GM21423 (cell line): ENCODE measurements at regions not wholly inside any gene's neighbourhood (a gene's known extent, or its start where the extent isn't known, plus 50 kb on each side); places are given as distances from the start of the nearest gene placed in this dataset.

Experiments
- ATAC-seq: cut with Tn5 transposase; IDR thresholded peaks from one replicate; pipeline ENCODE4 v1.9.1; 2021; ENCODE audit warnings: mild to moderate bottlenecking, moderate library complexity; ENCODE audit not compliant: unreplicated experiment

DNA sequence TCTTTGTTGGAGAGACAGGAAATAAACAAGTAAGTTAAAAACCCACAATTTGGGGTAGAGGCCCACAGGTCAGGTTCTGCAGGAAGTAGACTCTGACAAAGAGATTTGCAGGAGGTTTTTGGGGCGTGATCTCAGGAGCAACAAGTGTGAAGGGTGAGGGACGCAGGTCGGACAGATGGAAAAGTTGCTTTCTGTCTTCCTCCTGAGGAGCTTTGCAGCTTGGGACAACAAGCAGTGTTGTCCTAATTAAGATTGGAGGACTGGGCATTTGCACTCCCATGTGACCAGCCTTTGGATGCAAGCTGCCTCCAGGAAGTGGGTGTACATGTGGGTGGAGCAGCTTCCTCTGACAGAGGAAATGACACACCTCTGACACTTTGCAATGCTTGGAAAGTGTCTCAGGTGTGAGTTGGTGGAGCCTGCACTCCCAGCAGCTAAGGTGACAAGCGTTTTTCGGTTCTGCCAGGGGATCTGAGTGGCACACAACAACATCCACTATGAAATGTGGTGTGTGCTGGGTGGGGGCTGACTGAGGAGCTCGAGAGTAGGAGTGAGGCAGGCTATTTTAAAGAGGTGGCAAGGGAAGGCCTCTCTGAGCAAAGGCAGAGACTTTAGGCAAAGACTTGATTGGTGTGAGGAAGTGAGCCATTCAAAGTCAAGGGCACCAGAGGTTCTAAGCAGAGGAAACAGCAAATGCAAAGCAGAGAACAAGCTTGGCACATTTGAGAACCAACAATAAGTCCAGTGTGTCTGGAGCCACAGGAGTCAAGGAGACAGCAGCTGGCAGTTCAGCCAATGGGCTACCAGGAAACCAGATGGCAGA, 339.8 kb upstream of the GATB start:
- ATAC-seq: no peak

DNA sequence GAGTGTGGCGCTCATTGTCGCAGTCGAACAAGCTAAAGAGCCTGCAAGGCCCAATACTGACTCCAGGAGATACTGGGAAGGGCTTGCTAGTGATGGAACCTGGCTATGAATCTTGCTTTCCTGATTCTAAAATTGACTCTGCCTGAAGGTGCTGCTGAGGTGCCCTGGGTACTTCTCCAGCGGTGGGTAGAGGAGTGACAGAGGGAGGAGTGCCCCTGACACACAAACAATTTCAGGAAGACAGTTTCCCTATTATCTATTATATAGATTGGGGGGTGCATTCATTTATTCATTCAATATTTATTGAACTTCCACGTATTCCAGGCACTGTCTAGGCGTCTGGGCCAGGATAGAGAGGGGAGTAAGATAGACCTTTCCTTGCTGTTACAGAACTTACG, 339.2 kb upstream of the GATB start:
- no peak for ATAC-seq

DNA sequence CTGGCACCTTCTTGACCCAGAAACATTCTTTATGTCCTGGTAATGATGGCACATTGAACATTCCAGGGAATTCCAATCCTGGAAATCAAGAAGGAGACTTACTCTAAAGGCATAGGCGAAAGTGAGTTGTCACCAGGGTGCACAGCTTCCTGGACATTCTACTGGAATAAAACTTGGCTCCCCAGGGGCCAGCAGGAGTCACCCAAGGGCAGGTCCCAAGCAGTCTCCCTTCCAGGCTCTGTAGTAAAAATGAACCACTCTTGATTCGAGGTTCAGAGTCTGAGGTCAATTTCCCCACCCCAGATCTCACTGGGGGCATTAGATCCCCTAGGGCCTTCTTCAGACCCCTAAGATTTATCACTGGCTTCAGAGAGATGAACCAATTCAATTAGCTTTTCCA, 338.7 kb upstream of the GATB start:
- no peak for ATAC-seq

DNA sequence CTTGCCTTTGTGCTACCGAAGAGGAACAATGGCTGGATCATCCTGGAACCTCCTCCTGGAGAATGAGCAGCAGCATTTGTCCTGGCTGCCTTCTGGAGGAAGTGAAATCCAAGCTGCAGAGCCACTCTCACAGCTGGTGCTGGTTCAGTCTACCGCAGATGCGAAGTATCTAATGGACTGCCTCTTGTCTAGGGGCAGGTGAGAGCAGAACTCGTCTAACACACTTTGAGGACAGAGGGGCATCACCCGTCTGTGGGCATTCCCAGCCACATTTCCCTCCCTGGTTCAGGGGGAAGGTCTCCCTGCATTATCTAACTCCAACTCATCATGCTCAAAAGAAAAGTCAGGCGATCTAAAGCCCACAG, 338.2 kb upstream of the GATB start:
- ATAC-seq: no peak

- no peak for ATAC-seq
Observed at GRCh38 chr4:152098365-152099060, 337.7 kb upstream of the GATB start.

DNA sequence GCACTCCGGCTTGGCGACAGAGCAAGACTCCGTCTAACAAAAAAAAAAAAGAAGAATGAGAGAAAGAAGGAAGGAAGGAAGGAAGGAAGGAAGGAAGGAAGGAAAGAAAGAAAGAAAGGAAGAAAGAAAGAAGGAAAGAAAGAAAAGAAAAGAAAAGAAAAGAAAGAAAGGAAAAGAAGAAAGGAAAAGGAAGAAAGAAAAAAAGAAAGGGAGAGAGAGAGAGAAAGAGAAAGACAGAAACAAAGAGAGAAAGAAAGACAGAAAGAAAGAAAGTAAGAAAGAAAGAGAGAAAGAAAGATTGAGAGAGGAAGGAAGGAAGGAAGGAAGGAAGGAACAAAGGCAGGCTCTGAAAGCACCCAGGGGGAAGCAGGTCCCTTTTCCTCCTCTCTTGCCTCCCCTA, 336.6 kb upstream of the GATB start:
- no peak for ATAC-seq

DNA sequence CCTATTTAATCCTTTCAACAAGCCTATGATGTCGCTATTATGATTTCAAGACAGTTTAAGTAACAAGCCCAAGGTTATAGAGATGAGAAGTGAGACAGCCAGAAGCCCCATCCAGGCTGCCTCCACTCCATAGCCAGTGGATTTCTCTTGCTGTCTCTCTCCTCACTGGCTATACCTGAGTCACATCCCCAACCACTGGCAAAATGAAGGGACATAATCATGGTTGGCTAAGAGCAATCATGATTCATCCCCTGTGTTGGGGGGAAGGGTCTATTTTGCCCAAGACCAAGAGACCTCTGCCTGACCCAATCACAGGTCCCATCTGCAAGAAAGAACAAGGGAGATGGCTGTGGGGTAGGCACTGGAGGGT, 334.9 kb upstream of the GATB start:
- no peak for ATAC-seq

DNA sequence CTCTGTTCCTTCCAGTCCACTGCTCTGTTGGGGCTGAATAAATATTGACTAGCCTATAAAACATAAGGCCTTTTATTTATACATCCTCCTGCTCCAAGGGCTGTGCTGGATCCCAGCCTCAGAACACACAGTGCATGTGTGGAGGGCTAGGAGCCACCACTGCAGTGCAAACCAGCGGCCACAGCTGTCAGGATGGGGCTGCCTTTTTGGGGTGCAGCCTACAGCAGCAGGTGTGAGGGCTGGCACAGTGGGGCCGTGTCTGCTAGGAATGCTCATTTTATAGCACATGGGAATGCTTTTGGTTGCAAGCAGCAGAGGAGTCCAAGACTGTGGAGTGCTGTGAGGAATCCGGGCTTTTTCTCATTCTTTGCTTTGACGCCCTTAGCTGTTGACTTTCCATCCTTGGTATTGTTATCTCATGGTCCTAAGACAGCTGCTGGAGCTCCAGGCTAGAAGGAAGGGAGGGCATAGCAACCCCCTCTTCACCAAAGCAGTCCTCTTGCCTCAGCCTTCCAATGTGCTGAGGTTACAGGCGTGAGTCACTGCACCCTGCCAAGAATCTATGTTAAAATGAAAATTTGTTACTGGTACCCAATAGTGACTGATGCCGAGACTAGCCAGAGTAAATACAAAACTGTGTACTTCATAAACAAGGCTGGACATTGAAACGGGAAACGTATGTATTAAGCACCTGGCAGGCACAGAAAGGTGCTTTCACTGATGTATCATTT, 334.3 kb upstream of the GATB start:
- no peak for ATAC-seq

DNA sequence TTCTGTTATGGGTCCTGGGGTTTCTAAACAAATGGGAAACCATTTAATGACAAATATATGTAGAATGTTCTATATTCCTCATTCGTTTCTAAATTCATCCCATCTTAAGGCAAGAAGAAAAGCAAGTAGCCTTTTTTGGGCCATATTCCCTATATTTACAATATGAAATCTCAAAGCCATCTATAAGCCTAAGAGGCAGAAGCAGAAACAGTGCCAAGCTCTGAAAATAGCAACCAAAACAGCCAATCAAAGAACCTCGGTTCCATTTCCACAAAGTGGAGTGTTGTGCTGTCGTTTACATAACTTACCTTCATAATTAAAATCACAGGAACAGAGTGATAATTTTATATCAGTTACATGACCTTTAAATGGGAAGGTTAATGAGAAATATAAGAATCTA, 330.6 kb upstream of the GATB start:
- ATAC-seq: no peak

DNA sequence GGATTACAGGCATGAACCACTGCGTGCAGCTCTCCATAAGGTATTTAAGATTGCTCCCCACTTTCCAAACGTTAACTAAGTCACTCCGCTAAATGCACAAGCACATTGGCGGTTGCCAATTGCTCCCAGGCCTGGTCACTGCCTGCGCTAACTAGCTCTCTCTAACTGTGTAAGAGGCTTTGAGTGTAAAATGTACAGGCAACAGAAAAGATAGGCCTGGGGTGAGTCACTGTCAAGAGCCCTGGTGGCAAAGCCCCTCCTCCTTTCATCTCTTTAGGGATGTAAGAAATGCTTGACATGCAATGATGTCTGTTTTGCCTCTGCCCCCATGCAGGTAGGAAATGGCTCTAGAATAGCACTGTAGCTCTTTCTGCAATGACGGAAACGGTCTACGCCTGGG, 329.7 kb upstream of the GATB start:
- no peak for ATAC-seq

DNA sequence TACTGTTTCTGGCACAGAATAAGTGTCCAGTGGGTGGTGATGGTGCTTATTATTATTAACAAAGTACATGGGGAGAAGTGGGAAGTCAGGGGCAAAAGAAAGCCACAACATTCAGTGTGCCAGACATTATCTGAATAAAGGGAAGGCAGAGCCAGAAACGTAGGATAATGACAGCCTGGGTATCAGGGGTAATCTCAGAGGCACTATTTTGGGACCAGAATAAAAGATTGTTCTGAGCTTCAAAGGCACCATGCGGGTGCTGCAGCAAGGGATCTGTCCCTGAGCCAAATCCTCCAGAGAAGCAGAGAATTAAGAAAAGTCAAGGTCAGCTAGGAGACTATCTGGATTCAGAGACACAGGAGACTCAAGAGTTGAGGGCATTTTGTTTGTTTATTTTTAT, 328.8 kb upstream of the GATB start:
- ATAC-seq: no peak

GRCh38 chr4:152087335-152087734, 326.5 kb upstream of the GATB start:
- no peak for ATAC-seq

DNA sequence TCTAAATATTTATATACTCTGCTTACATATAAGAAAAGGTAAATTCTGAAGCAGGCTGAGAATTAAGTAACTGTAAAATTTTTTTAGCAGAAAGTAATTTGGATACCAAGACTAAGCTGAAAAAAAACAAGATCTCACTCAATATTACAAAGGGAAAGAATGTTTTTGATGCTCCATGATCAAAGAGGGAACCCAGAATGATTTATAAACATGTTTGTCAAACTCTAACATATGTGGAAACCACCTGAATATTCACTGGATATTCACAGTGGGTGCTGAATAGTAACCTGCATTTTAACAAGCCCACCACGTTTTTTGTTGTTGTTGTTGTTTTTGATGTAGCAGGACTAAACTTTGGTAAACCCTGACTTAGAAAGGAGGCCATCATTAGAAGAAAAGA, 324.9 kb upstream of the GATB start:
- ATAC-seq: no peak

GRCh38 chr4:152083338-152083737, 322.5 kb upstream of the GATB start:
- ATAC-seq: no peak

- ATAC-seq: no peak
Observed at GRCh38 chr4:152081024-152081423, 320.2 kb upstream of the GATB start.

- no peak for ATAC-seq
Observed at GRCh38 chr4:152079543-152080293, 318.9 kb upstream of the GATB start.

GRCh38 chr4:152079079-152079478, 318.3 kb upstream of the GATB start:
- ATAC-seq: no peak

GRCh38 chr4:152077582-152077981, 316.8 kb upstream of the GATB start:
- no peak for ATAC-seq

- ATAC-seq: no peak
Observed at GRCh38 chr4:152075253-152075928, 314.6 kb upstream of the GATB start.

GRCh38 chr4:152074573-152074972, 313.8 kb upstream of the GATB start:
- no peak for ATAC-seq

- ATAC-seq: no peak
Observed at GRCh38 chr4:152074088-152074437, 313.3 kb upstream of the GATB start.
